B cell (primary cell): ENCODE measurements at regions not wholly inside any gene's neighbourhood (a gene's known extent, or its start where the extent isn't known, plus 50 kb on each side); places are given as distances from the start of the nearest gene placed in this dataset.
"Not testable (repeated sequence)": the region's sequence is repeated elsewhere in the genome, so short reads cannot be mapped to it uniquely, and the experiment has no call there.

Source experiments
- ATAC-seq: fragments of 200-7000 bp; cut with Tn5 transposase; one replicate; pipeline ENCODE4 v1.10.0; 2021; ENCODE audit warnings: low read depth, mild to moderate bottlenecking, moderate number of reproducible peaks, moderate library complexity
- CTCF ChIA-PET: fragments of 350-600 bp; sonication (Branson Sonifier 250); formaldehyde crosslinking; loops from one replicate; lab custom pipeline; 2021; ENCODE audit warnings: antibody characterized with exemption, inconsistent platforms; lab: Charles Lee
- POLR2A ChIA-PET: fragments of 350-600 bp; sonication (Branson Sonifier 250); formaldehyde crosslinking; loops from one replicate; lab custom pipeline; 2021; ENCODE audit warnings: antibody characterized with exemption; lab: Charles Lee
- DNase-seq: peaks from one replicate; pipeline ENCODE4 v3.0.0; 2013
- H2AFZ ChIP-seq: 2 replicates; pipeline ENCODE4 v1.6.1; 2012; ENCODE audit warnings: mild to moderate bottlenecking, low read depth, low read length; ENCODE audit not compliant: insufficient read depth, poor library complexity, severe bottlenecking
- H3K27ac ChIP-seq, 2 donors: 1 replicate in 1 of 2; 2 replicates in 1 of 2; pipeline ENCODE4 v1.5.1; 2012 to 2013; ENCODE audit warnings: low read length in 2 of 2, mild to moderate bottlenecking in 2 of 2, moderate library complexity in 1 of 2
- H3K27me3 ChIP-seq, 4 experiments: fragments of 200-600 bp in 1 of 4; sonication (generic) in 1 of 4; replicated peaks in 1 of 4; 1 replicate in 2 of 4; 2 replicates in 2 of 4; pipeline versions ENCODE4 v1.6.1 to v1.7.0; 2013 to 2016; ENCODE audit warnings: low read length in 3 of 4, mild to moderate bottlenecking in 2 of 4, mixed read lengths in 1 of 4, moderate library complexity in 1 of 4; ENCODE audit not compliant: insufficient read depth in 4 of 4, control insufficient read depth in 3 of 4; ENCODE audit errors: control extremely low read depth in 1 of 4
- H3K36me3 ChIP-seq, 2 experiments: replicated peaks in 1 of 2; 1 replicate in 1 of 2; 2 replicates in 1 of 2; pipeline versions ENCODE4 v1.6.1 to v1.7.1; 2013; ENCODE audit warnings: low read length in 1 of 2; ENCODE audit not compliant: insufficient read depth in 2 of 2, control insufficient read depth in 1 of 2; ENCODE audit errors: control extremely low read depth in 1 of 2, extremely low read depth in 1 of 2
- H3K4me1 ChIP-seq, 2 donors: fragments of 200-600 bp in 1 of 2; sonication (generic) in 1 of 2; 1 replicate in 1 of 2; 2 replicates in 1 of 2; pipeline versions ENCODE4 v1.5.1 to v1.6.1; 2013 to 2017; ENCODE audit warnings: low read length in 2 of 2; ENCODE audit not compliant: control insufficient read depth in 2 of 2, insufficient read depth in 2 of 2
- H3K4me2 ChIP-seq: replicated peaks from 2 replicates; pipeline ENCODE3; 2012; ENCODE audit warnings: mild to moderate bottlenecking, low read depth, low read length; ENCODE audit not compliant: poor library complexity, severe bottlenecking
- H3K4me3 ChIP-seq, 5 experiments: fragments of 200-600 bp in 1 of 5; sonication (generic) in 1 of 5; 1 replicate in 3 of 5; 2 replicates in 2 of 5; pipeline versions ENCODE4 v1.5.1 to v1.7.0; 2011 to 2016; ENCODE audit warnings: low read length in 4 of 5, mild to moderate bottlenecking in 4 of 5, low read depth in 2 of 5, control low read depth in 1 of 5, moderate library complexity in 1 of 5; ENCODE audit not compliant: insufficient read depth in 1 of 5; ENCODE audit errors: control extremely low read depth in 1 of 5, extremely low read depth in 1 of 5
- H3K79me2 ChIP-seq: fragments of 200-600 bp; sonication (generic); one replicate; pipeline ENCODE4 v1.6.0; 2016; ENCODE audit warnings: low read length; ENCODE audit not compliant: control insufficient read depth, insufficient read depth
- H3K9ac ChIP-seq: fragments of 200-600 bp; sonication (generic); 2 replicates; pipeline ENCODE4 v1.6.1; 2017; ENCODE audit warnings: mild to moderate bottlenecking, low read length, moderate library complexity
- H3K9me3 ChIP-seq, 3 donors: one replicate each; pipeline versions ENCODE4 v1.6.1 to v1.7.1; 2013; ENCODE audit warnings: low read length in 2 of 3; ENCODE audit not compliant: control insufficient read depth in 2 of 3, insufficient read depth in 1 of 3; ENCODE audit errors: control extremely low read depth in 1 of 3
- H4K20me1 ChIP-seq: 2 replicates; pipeline ENCODE4 v1.6.0; 2012; ENCODE audit warnings: mild to moderate bottlenecking, low read length; ENCODE audit not compliant: insufficient read depth, control insufficient read depth, poor library complexity, severe bottlenecking
- H3K27ac Mint-ChIP-seq: one replicate; pipeline ENCODE4 v1.8.0; 2021; ENCODE audit warnings: mixed read lengths
- H3K27me3 Mint-ChIP-seq: one replicate; pipeline ENCODE4 v1.8.0; 2021; ENCODE audit warnings: mixed read lengths
- H3K4me1 Mint-ChIP-seq: one replicate; pipeline ENCODE4 v1.8.0; 2021; ENCODE audit warnings: mixed read lengths
- H3K4me3 Mint-ChIP-seq: one replicate; pipeline ENCODE4 v1.8.0; 2021; ENCODE audit warnings: mixed read lengths
- H3K9me3 Mint-ChIP-seq: one replicate; pipeline ENCODE4 v1.8.0; 2022; ENCODE audit warnings: mixed read lengths; ENCODE audit not compliant: insufficient read depth
- WGBS: methylation state at CpG from one replicate; pipeline ENCODE4 v1.1.5; 2013; ENCODE audit warnings: missing lambda C conversion rate; ENCODE audit not compliant: insufficient coverage; 5-methylcytosine and 5-hydroxymethylcytosine counted together
- intact Hi-C: fragments of 100-400 bp; cut with micrococcal nuclease; formaldehyde crosslinking; loops from one replicate; pipeline ENCODE4 v1.10.0; 2022

- H3K9me3 Mint-ChIP-seq, H4K20me1 ChIP-seq, H3K4me1 ChIP-seq, POLR2A ChIA-PET, ATAC-seq, H3K4me3 ChIP-seq, H3K36me3 ChIP-seq, H3K27ac Mint-ChIP-seq, H3K27ac ChIP-seq, H3K4me1 Mint-ChIP-seq, H3K79me2 ChIP-seq, H3K4me2 ChIP-seq, H3K27me3 ChIP-seq, CTCF ChIA-PET, H3K9me3 ChIP-seq, H3K4me3 Mint-ChIP-seq, H3K27me3 Mint-ChIP-seq, H3K9ac ChIP-seq, DNase-seq, H2AFZ ChIP-seq, intact Hi-C loops: not testable (repeated sequence)
- WGBS, result 77% methylated on average over 4 of the region's 5 CpGs
Observed at GRCh38 chr2:91760672-91761071, 3069.2 kb downstream of the RPIA start.

GRCh38 chr2:91762312-91762711 lies 3070.8 kb downstream of the RPIA start:
- intact Hi-C loops, H3K36me3 ChIP-seq, H3K4me2 ChIP-seq, H3K9me3 ChIP-seq, H3K4me1 Mint-ChIP-seq, H3K9me3 Mint-ChIP-seq, H3K27ac Mint-ChIP-seq, H3K27me3 ChIP-seq, H4K20me1 ChIP-seq, H2AFZ ChIP-seq, H3K27ac ChIP-seq, H3K4me3 Mint-ChIP-seq, ATAC-seq, H3K4me1 ChIP-seq, POLR2A ChIA-PET, H3K79me2 ChIP-seq, DNase-seq, H3K4me3 ChIP-seq, H3K27me3 Mint-ChIP-seq, H3K9ac ChIP-seq, CTCF ChIA-PET: not testable (repeated sequence)
- WGBS, result no CpG with 5 or more reads among the region's 6 CpGs

DNA sequence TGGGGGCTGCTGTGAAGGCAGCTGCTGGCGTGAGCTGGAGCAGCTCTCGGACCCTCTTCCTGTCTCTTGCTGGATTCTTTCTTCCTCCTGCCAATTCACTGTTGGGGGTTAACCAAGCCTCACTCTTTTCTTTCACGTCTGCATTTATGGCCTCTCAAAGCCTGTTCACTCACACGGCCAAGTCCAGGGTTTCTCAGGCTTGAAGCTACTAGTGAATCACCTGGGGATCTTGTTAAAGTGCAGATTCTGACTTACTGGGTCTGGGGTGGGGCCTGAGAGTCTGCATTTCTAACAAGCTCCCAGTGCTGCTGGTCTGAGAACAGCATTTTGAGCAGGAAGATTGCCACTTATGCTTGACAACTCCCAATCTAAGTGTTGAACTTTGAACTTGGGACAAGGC lies 3072.2 kb downstream of the RPIA start:
- H3K9ac ChIP-seq, H3K4me2 ChIP-seq, H3K27ac Mint-ChIP-seq, H3K4me3 Mint-ChIP-seq, POLR2A ChIA-PET, H3K27me3 Mint-ChIP-seq, H3K9me3 ChIP-seq, H3K4me3 ChIP-seq, H3K4me1 Mint-ChIP-seq, H2AFZ ChIP-seq, intact Hi-C loops, H3K9me3 Mint-ChIP-seq, H3K79me2 ChIP-seq, H4K20me1 ChIP-seq, H3K4me1 ChIP-seq, H3K27ac ChIP-seq, ATAC-seq, H3K36me3 ChIP-seq, H3K27me3 ChIP-seq, DNase-seq, CTCF ChIA-PET: not testable (repeated sequence)
- 60% methylated on average over 1 of the region's 4 CpGs for WGBS

DNA sequence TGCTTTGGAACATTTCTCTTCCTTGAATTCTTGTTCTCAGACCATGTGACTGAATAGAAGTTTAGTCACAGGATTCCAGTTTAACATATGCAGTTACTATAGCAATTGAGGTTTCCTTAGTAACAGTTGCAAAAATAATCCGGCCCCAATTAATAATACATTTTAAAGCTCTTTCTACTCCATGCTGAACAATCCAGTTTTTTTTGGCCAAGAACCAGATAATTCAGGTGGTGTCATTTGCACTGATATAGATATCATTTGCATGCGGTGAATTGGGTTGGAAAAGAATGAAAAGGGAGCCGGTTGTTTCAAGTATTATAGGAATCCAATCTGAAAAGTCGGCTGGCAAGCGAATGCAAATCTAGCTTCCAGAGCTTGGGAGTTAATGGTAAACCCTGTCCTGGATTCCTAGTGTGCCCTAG lies 3073.1 kb downstream of the RPIA start:
- H3K9ac ChIP-seq, DNase-seq, H3K4me1 Mint-ChIP-seq, H3K4me3 Mint-ChIP-seq, intact Hi-C loops, ATAC-seq, H3K9me3 ChIP-seq, H3K79me2 ChIP-seq, H3K9me3 Mint-ChIP-seq, H3K27ac ChIP-seq, H3K36me3 ChIP-seq, H3K4me2 ChIP-seq, H2AFZ ChIP-seq, H3K27me3 Mint-ChIP-seq, H3K27me3 ChIP-seq, H3K4me1 ChIP-seq, H3K27ac Mint-ChIP-seq, CTCF ChIA-PET, H4K20me1 ChIP-seq, POLR2A ChIA-PET, H3K4me3 ChIP-seq: not testable (repeated sequence)
- WGBS, result 66% methylated on average over 4 of the region's 5 CpGs
